T-helper 2 cell treated with Interferon-gamma antibody and Interleukin-4, amounts not matched to agents 100 ng/mL and 5 ng/mL, for 36 hours (primary cell): ENCODE measurements at regions not wholly inside any gene's neighbourhood (a gene's known extent, or its start where the extent isn't known, plus 50 kb on each side); places are given as distances from the start of the nearest gene placed in this dataset.

Experiments used
- intact Hi-C: fragments of 100-400 bp; cut with micrococcal nuclease; formaldehyde crosslinking; loops from one replicate; pipeline ENCODE4 v1.15.1; 2023

GRCh38 chr11:95586155-95586554 is 203.4 kb downstream of the FAM76B start:
- intact Hi-C loops = no loop called here

GRCh38 chr11:95585752-95586077 is 203.9 kb downstream of the FAM76B start:
- intact Hi-C loops = no loop called here

- intact Hi-C loops = no loop called here
Observed at GRCh38 chr11:95585069-95585751, 204.4 kb downstream of the FAM76B start.

GRCh38 chr11:95584589-95584988 is 205.0 kb downstream of the FAM76B start:
- intact Hi-C loops = no loop called here

GRCh38 chr11:95584180-95584579 is 205.4 kb downstream of the FAM76B start:
- intact Hi-C loops = no loop called here

GRCh38 chr11:95577716-95578460 is 211.7 kb downstream of the FAM76B start:
- intact Hi-C loops = no loop called here

GRCh38 chr11:95576146-95576845 is 213.3 kb downstream of the FAM76B start:
- intact Hi-C loops = no loop called here

- intact Hi-C loops = no loop called here
Observed at GRCh38 chr11:95575517-95575916, 214.1 kb downstream of the FAM76B start.

GRCh38 chr11:95571718-95572260 is 217.8 kb downstream of the FAM76B start:
- intact Hi-C loops = no loop called here

GRCh38 chr11:95570845-95571244 is 218.7 kb downstream of the FAM76B start:
- intact Hi-C loops = no loop called here

- intact Hi-C loops = no loop called here
Observed at GRCh38 chr11:95569207-95569606, 220.4 kb downstream of the FAM76B start.

- intact Hi-C loops = no loop called here
Observed at GRCh38 chr11:95568281-95568680, 221.3 kb downstream of the FAM76B start.

- intact Hi-C loops = no loop called here
Observed at GRCh38 chr11:95567685-95568084, 221.9 kb downstream of the FAM76B start.

GRCh38 chr11:95566211-95566610 is 223.4 kb downstream of the FAM76B start:
- intact Hi-C loops = no loop called here

GRCh38 chr11:95565724-95566141 is 223.8 kb downstream of the FAM76B start:
- intact Hi-C loops = no loop called here

GRCh38 chr11:95563859-95564258 is 225.7 kb downstream of the FAM76B start:
- intact Hi-C loops = no loop called here

GRCh38 chr11:95563173-95563572 is 226.4 kb downstream of the FAM76B start:
- intact Hi-C loops = no loop called here

GRCh38 chr11:95562196-95562921 is 227.2 kb downstream of the FAM76B start:
- intact Hi-C loops = no loop called here

GRCh38 chr11:95559899-95560298 is 229.7 kb downstream of the FAM76B start:
- intact Hi-C loops = loop anchor here (5.0 kb wide), 2 partner anchors 142 to 408 kb away; no protein-coding TSS in a partner anchor

GRCh38 chr11:95557376-95557775 is 232.2 kb downstream of the FAM76B start:
- intact Hi-C loops = loop anchor here (5.0 kb wide), 2 partner anchors 145 to 405 kb away; no protein-coding TSS in a partner anchor
